Mucosa of rectum (tissue), 2 donors: ENCODE measurements at regions not wholly inside any gene's neighbourhood (a gene's known extent, or its start where the extent isn't known, plus 50 kb on each side); places are given as distances from the start of the nearest gene placed in this dataset.

Experiments
- H3K27ac ChIP-seq, 2 donors: one replicate each; pipeline ENCODE4 v1.7.0; 2013; ENCODE audit warnings: inconsistent platforms in 2 of 2, low read depth in 2 of 2, low read length in 2 of 2
- H3K27me3 ChIP-seq, 2 donors: one replicate each; pipeline ENCODE4 v1.7.0; 2013; ENCODE audit warnings: low read length in 2 of 2; ENCODE audit not compliant: control insufficient read depth in 2 of 2, insufficient read depth in 2 of 2
- H3K36me3 ChIP-seq, 2 donors: one replicate each; pipeline ENCODE4 v1.7.0; 2013; ENCODE audit warnings: low read length in 2 of 2; ENCODE audit not compliant: control insufficient read depth in 2 of 2, insufficient read depth in 2 of 2
- H3K4me1 ChIP-seq, 2 donors: one replicate each; pipeline ENCODE4 v1.7.0; 2013; ENCODE audit warnings: low read length in 2 of 2, mild to moderate bottlenecking in 1 of 2; ENCODE audit not compliant: control insufficient read depth in 2 of 2, insufficient read depth in 2 of 2
- H3K4me3 ChIP-seq, 2 donors: one replicate each; pipeline ENCODE4 v1.7.0; 2013; ENCODE audit warnings: low read length in 2 of 2
- H3K9ac ChIP-seq, 2 donors: one replicate each; pipeline ENCODE4 v1.7.0; 2013; ENCODE audit warnings: low read length in 2 of 2, low read depth in 1 of 2, mild to moderate bottlenecking in 1 of 2
- H3K9me3 ChIP-seq, 2 donors: one replicate each; pipeline ENCODE4 v1.7.0; 2013; ENCODE audit warnings: low read length in 2 of 2; ENCODE audit not compliant: control insufficient read depth in 2 of 2
- donor health status: healthy.
- donor health status: Normal muscosa, but diverticular disease.

DNA sequence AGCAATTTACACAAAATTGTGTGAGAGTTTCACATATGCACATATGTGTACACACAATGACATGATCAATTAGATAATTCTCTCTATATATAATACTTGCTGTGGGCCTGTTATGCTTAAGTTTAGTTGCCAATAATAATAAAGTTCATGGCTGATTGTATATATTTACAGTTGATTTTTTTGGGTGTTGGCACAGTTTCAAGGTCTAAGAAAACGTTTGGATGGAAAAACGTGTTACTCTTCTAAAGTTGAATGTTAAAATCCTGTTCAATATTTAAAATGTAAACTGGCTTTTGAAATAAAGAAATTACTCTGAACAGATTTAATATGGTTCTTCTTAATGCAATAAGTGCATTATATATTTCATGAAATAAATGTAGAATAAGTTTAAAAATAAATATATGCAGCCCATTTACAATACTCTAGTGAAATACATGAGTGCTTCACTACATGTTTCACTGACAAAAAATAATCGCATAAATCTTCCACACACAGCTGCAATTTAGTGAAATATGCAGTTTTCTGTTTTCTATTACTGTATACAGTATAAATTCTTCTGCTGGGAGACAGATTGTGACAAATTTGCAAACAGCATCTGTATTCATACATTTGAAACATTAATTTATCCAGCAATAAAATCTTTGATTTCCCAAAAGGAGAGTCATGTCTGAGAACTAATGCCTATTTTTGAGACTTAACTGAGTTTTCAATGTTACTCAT is 586.9 kb upstream of the KLHL1 start:
- H3K4me1 ChIP-seq, result no peaks in the 10 kb centered on the region
- H3K36me3 ChIP-seq, result no peaks in the 10 kb centered on the region
- H3K27me3 ChIP-seq, result no peaks in the 10 kb centered on the region
- no peaks in the 10 kb centered on the region for H3K9me3 ChIP-seq
- H3K9ac ChIP-seq, result no peak overlapping the region
- H3K4me3 ChIP-seq, result no peak overlapping the region
- H3K27ac ChIP-seq, result no peak overlapping the region

DNA sequence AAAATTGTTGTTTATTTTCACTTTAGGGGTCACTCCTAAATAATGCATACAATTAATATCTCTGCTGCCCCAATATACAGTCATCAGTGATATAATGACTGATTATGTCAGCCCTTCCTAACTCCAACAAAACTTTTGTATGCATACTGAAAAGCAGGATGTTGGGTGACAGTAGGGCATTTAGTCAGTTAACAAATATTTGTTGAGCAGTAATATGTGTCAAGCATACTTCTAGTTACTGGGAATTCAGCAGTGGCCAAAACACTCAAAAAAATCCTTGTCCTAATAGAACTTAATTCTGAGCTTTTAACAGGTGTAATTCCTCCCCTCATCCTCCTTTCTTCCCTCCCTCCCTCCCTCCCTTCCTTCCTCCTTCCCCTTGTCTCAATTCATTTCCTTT is 560.7 kb upstream of the KLHL1 start:
- H3K36me3 ChIP-seq, result no peaks in the 10 kb centered on the region
- H3K9me3 ChIP-seq, result no peaks in the 10 kb centered on the region
- H3K4me1 ChIP-seq, result no peaks in the 10 kb centered on the region
- H3K27me3 ChIP-seq, result no peaks in the 10 kb centered on the region
- H3K4me3 ChIP-seq, result no peak overlapping the region
- no peak overlapping the region for H3K27ac ChIP-seq
- no peak overlapping the region for H3K9ac ChIP-seq

DNA sequence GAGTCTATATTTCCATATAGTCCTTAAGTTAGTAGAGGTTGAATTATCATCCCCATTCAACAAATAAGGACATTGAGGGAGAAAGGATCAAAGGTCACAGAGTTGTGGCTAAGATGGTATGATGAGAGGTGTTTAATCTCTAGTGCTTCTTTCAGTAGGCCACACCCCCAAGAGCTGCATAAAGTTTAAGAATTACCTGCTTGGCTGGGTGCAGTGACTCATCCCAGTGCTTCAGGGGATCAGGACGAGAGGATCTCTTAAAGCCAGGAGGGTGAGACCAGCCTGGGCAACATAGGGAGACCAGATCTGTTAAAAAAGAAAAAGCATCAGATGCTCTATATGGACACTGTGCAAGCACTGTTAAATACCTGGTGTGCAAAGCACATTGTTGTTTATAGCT is 560.0 kb upstream of the KLHL1 start:
- no peak overlapping the region for H3K9ac ChIP-seq
- no peaks in the 10 kb centered on the region for H3K9me3 ChIP-seq
- H3K27ac ChIP-seq, result no peak overlapping the region
- H3K36me3 ChIP-seq, result no peaks in the 10 kb centered on the region
- H3K27me3 ChIP-seq, result no peaks in the 10 kb centered on the region
- H3K4me1 ChIP-seq, result no peaks in the 10 kb centered on the region
- no peak overlapping the region for H3K4me3 ChIP-seq

DNA sequence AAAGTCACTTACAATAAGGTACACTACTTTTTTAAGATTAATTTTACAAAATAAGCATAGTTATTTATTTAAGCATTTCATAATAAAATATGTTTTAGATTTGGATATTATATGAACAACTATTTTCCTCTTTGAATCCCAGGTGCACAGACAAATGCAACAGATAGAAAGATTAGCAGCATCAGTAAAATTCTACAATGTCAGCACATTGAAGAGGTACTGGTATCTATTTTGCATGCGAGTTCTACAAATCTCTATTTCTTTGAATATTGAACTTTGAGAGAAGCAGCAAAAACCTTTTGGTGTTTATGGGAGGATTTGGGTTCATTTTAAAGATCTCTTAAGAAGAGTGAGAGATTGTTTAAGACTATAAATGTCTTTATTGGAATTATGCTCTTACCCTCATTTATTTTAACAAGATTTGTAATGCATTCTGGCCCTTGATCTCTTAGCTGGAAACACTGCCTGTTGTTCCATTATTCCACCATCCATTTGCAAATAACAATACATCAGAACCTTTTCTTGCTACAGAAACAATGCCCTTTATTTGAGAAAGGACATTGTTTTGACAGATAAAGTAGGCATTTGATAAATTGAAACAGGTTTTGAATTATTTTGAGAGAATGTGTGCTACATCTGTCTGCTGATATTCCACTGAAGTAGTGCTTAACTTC is 558.8 kb upstream of the KLHL1 start:
- Histone ChIP-seq H3K9me3 (no peaks in the 10 kb centered on the region), H3K4me1 (no peaks in the 10 kb centered on the region), H3K27me3 (no peaks in the 10 kb centered on the region), H3K9ac (no peak overlapping the region), H3K36me3 (no peaks in the 10 kb centered on the region), H3K4me3 (no peak overlapping the region), H3K27ac (no peak overlapping the region)

DNA sequence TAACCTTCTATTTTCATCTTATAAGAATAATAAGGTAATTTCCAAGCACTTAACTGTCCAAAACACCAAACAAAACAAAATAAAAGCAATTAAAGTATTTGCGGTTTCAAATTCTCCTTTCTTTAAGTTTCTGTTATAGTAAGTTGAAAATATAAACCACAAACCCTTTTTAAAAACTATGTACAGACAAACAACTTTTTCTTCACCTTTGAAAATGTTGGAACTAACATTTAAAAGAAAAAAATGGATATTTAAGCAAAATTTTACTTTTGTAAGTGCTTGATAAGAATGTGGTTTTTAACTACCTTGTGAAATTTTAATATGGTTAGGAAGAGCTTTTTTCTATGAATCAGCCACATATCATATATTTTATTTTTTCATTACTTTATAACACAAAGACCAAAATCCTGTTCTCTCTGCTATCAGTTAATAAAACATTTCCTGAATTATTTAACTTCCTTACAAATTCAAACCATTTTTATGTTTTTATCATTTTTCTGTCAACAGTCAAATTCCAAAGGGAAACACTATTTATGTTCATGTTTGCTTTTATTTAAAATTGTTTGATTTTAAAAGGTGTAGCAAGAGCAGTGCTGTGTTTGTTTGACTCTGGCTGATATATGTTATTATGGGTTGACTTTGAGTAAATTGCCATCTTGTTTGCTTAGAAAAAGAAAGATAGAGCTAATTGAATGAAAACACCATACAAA is 554.1 kb upstream of the KLHL1 start:
- Histone ChIP-seq H3K4me1 (no peaks in the 10 kb centered on the region), H3K27ac (no peak overlapping the region), H3K36me3 (no peaks in the 10 kb centered on the region), H3K4me3 (no peak overlapping the region), H3K27me3 (no peaks in the 10 kb centered on the region), H3K9ac (no peak overlapping the region), H3K9me3 (no peaks in the 10 kb centered on the region)

DNA sequence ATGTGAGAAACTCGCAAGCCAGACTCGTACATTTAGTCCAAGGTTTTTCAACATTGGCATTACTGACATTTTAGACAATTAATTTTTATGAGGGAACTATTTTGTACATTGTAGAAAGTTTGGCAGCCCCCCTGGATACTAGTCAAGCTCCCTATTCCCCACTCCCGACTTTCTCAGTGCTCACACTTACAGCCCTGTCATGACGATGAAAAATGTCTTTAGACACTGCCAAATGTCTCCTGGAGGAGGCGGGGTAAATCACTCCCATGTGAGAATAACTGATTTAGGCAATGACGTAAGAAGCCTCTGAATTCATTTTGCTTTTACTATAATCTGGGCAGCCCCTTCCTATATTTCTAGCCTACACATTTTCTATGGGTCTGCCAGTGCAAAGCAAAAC is 535.8 kb upstream of the KLHL1 start:
- Histone ChIP-seq H3K36me3 (no peaks in the 10 kb centered on the region), H3K9ac (no peak overlapping the region), H3K27ac (no peak overlapping the region), H3K4me3 (no peak overlapping the region), H3K9me3 (no peaks in the 10 kb centered on the region), H3K4me1 (no peaks in the 10 kb centered on the region), H3K27me3 (no peaks in the 10 kb centered on the region)

DNA sequence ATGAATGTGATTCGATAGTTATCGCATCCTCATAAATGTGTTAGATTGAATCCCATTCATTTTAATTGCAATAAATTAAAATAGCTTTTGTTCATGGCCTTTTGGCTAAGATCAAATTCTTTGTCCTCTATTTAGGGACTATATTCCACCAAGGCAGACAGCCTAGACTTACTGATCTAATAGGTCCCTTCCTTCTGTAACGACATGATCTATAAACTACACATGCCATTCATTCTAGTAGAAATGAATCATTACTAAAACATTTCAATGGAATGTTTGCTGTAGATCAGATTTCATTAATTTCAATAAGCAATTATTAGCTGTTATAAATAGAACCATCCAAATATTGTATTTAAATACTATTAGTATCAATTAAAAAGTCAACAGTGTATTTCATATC is 526.6 kb upstream of the KLHL1 start:
- Histone ChIP-seq H3K9me3 (no peaks in the 10 kb centered on the region), H3K27me3 (no peaks in the 10 kb centered on the region), H3K27ac (no peak overlapping the region), H3K4me3 (no peak overlapping the region), H3K9ac (no peak overlapping the region), H3K4me1 (no peaks in the 10 kb centered on the region), H3K36me3 (no peaks in the 10 kb centered on the region)

DNA sequence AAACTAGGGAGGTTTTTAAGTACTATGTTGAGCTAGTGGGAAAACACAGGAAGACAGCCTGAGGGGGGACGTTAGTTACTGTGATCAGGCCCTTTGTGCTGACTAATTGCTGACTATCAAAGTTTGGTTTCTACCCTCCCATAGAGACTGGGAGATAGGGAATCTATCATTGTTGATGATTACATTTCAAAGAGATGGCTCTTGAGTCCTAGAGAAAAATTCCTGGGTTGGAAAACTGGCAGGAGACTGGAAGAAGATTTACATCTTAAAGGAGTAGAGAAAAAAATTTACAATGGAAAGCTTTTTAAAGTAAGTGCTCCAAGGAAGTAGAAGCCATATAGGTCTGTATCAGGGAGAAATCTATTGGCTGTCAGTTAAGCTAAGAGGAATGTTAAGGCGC is 522.0 kb upstream of the KLHL1 start:
- Histone ChIP-seq H3K36me3 (no peaks in the 10 kb centered on the region), H3K4me3 (no peak overlapping the region), H3K27ac (no peak overlapping the region), H3K4me1 (no peaks in the 10 kb centered on the region), H3K27me3 (no peaks in the 10 kb centered on the region), H3K9me3 (no peaks in the 10 kb centered on the region), H3K9ac (no peak overlapping the region)

DNA sequence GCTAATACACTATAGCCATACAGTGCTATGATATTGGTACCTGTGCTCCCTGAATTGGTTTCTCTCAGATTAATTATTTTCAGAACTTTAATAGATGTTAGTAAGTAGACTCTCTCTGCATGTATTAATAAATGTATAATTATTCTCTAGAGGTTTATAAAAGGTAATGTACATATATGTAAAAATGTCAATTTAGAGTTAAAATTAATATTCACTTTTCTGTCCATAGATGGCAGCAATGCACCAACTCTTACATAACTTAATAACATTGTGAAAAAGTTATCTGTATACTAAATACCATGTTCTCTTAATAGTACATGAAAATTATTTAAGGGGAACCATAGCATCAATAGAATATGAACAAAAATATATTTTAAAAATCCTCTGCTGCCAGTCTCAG is 515.0 kb upstream of the KLHL1 start:
- Histone ChIP-seq H3K9ac (no peak overlapping the region), H3K36me3 (no peaks in the 10 kb centered on the region), H3K9me3 (no peaks in the 10 kb centered on the region), H3K27ac (no peak overlapping the region), H3K4me1 (no peaks in the 10 kb centered on the region), H3K27me3 (no peaks in the 10 kb centered on the region), H3K4me3 (no peak overlapping the region)

DNA sequence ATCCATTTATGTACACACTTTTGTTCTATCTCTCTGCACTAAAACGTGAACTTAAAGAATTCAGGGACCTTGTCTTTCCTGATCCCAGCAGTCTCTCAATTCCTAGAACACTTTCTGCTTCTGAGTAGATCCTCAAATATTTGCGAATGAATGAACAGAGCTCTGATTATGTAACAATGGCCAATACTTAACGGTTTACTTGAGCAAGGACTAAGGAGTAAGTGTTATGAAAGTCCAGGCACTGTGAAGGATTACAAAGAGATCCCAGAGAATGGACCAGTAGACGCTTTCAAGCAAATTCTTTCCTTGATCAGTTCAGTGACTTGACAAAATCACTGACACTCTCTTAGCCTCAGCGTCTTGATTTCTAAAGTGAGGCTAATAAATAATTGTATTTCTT is 514.5 kb upstream of the KLHL1 start:
- Histone ChIP-seq H3K27ac (no peak overlapping the region), H3K36me3 (no peaks in the 10 kb centered on the region), H3K27me3 (no peaks in the 10 kb centered on the region), H3K9ac (no peak overlapping the region), H3K9me3 (no peaks in the 10 kb centered on the region), H3K4me3 (no peak overlapping the region), H3K4me1 (no peaks in the 10 kb centered on the region)
